ENCODE measurements at regions not wholly inside any gene's neighbourhood (a gene's known extent, or its start where the extent isn't known, plus 50 kb on each side); places are given as distances from the start of the nearest gene placed in this dataset.

DNA sequence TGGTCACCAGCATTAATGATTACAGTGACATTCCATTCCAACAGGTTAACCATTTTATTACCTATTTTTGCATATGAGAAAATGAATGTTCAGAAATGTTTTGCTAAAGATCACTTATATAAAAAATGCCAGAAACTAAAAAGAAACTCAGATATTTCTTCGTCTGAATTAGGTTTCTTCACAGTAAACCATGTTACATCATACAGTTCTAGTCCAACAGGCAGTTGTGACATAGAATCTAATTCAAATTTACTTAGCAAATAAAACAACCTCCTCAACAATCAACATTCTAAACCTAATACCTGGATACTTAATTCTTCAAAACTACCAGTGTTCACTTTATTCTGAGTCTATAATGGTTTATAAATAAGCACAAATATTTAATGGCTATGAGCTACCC, 416.3 kb upstream of the LRRTM4 start:
- Histone ChIP-seq H3K27me3 (ENCODE audit: insufficient read depth, low read depth) (no peaks in the 10 kb centered on the region), H3F3A (ENCODE audit: insufficient read depth, low read depth) (no peaks in the 10 kb centered on the region), H3K4me2 (no peak overlapping the region), H3K36me3 (ENCODE audit: low read depth) (no peaks in the 10 kb centered on the region), H3K27ac (no peak overlapping the region), H3K4me1 (replicated peaks; ENCODE audit: insufficient read depth) (no peaks in the 10 kb centered on the region), H3K79me2 (ENCODE audit: low read depth) (no peaks in the 10 kb centered on the region), H3K9me3 (ENCODE audit: insufficient read depth, low read depth) (no peaks in the 10 kb centered on the region), H4K20me1 (ENCODE audit: insufficient read depth) (no peaks in the 10 kb centered on the region), H3K9me2 (ENCODE audit: insufficient read depth) (no peaks in the 10 kb centered on the region), H3K4me3 (no peak overlapping the region), H2AFZ (no peak overlapping the region)
- TF ChIP-seq, protein P1, sequence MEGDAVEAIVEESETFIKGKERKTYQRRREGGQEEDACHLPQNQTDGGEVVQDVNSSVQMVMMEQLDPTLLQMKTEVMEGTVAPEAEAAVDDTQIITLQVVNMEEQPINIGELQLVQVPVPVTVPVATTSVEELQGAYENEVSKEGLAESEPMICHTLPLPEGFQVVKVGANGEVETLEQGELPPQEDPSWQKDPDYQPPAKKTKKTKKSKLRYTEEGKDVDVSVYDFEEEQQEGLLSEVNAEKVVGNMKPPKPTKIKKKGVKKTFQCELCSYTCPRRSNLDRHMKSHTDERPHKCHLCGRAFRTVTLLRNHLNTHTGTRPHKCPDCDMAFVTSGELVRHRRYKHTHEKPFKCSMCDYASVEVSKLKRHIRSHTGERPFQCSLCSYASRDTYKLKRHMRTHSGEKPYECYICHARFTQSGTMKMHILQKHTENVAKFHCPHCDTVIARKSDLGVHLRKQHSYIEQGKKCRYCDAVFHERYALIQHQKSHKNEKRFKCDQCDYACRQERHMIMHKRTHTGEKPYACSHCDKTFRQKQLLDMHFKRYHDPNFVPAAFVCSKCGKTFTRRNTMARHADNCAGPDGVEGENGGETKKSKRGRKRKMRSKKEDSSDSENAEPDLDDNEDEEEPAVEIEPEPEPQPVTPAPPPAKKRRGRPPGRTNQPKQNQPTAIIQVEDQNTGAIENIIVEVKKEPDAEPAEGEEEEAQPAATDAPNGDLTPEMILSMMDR (conservative IDR thresholded peaks at IDR 0.05): no peak
- ChIA-PET POLR2A (ENCODE audit: unreplicated experiment) (no interaction called here), CTCF (no interaction called here)
- BruUV-seq (replicated peaks): no TSS peak
- intact Hi-C loops (cut with micrococcal nuclease; ENCODE audit: unreplicated experiment): no loop called here
- DNase-seq: no peak

DNA sequence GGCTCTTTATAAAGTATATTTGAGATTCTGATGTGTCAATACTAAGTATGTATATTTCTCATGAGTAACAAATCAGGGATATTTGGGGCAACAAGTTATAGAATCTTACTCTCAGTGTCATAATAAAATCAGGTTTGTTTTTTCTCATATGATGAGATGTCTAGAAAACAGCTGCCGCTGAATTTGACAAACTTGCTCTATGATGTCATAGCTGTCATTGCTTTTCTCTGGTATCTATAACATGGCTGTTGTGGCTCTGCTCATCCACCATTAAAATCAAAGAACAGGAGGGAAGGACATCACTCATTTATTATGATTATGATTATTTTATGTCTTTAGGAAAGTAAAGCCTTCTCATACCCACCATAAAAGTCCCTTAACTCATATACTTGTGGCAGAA, 417.2 kb upstream of the LRRTM4 start:
- Histone ChIP-seq H3K4me3 (no peak overlapping the region), H3K9me2 (ENCODE audit: insufficient read depth) (no peaks in the 10 kb centered on the region), H3K36me3 (ENCODE audit: low read depth) (no peaks in the 10 kb centered on the region), H3K27ac (no peak overlapping the region), H3K9me3 (ENCODE audit: insufficient read depth, low read depth) (no peaks in the 10 kb centered on the region), H2AFZ (no peak overlapping the region), H3K4me1 (replicated peaks; ENCODE audit: insufficient read depth) (no peaks in the 10 kb centered on the region), H3K79me2 (ENCODE audit: low read depth) (no peaks in the 10 kb centered on the region), H3F3A (ENCODE audit: insufficient read depth, low read depth) (no peaks in the 10 kb centered on the region), H3K27me3 (ENCODE audit: insufficient read depth, low read depth) (no peaks in the 10 kb centered on the region), H4K20me1 (ENCODE audit: insufficient read depth) (no peaks in the 10 kb centered on the region), H3K4me2 (no peak overlapping the region)
- intact Hi-C loops (cut with micrococcal nuclease; ENCODE audit: unreplicated experiment): no loop called here
- POLR2A ChIA-PET (ENCODE audit: unreplicated experiment): no interaction called here
- no peak for DNase-seq
- CTCF ChIA-PET: no interaction called here
- BruUV-seq (replicated peaks): no TSS peak
- TF ChIP-seq, protein P1 (conservative IDR thresholded peaks at IDR 0.05): no peak
- no peak for TF ChIP-seq EZH2 (IDR thresholded peaks at IDR 0.05; ENCODE audit: low read depth)

DNA sequence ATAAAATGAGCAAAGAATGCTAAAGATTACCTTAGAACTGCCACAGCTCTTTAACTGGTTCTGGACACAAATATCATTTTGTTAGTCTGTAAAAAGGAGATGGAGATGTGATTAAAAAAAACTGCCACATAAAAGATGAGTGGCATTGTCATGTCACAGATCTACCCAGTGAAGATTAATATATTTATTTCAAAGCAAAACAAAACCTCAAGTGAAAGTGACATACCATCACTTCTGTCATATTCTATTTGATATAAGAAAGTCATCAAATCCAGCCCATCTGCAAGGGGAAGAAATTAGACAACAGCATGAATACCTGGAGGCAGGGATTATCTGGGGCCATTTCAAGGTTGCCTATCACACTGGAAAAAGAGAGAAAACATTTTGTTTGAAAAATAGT, 417.6 kb upstream of the LRRTM4 start:
- Histone ChIP-seq H3K4me3 (no peak overlapping the region), H3K36me3 (ENCODE audit: low read depth) (no peaks in the 10 kb centered on the region), H3K27me3 (ENCODE audit: insufficient read depth, low read depth) (no peaks in the 10 kb centered on the region), H3K27ac (no peak overlapping the region), H3F3A (ENCODE audit: insufficient read depth, low read depth) (no peaks in the 10 kb centered on the region), H3K79me2 (ENCODE audit: low read depth) (no peaks in the 10 kb centered on the region), H3K9me3 (ENCODE audit: insufficient read depth, low read depth) (no peaks in the 10 kb centered on the region), H2AFZ (no peak overlapping the region), H3K9me2 (ENCODE audit: insufficient read depth) (no peaks in the 10 kb centered on the region), H3K4me1 (replicated peaks; ENCODE audit: insufficient read depth) (no peaks in the 10 kb centered on the region), H3K4me2 (no peak overlapping the region), H4K20me1 (ENCODE audit: insufficient read depth) (no peaks in the 10 kb centered on the region)
- POLR2A ChIA-PET (ENCODE audit: unreplicated experiment): no interaction called here
- CTCF ChIA-PET: no interaction called here
- BruUV-seq (replicated peaks): no TSS peak
- no peak for TF ChIP-seq EZH2 (IDR thresholded peaks at IDR 0.05; ENCODE audit: low read depth)
- TF ChIP-seq, protein P1 (conservative IDR thresholded peaks at IDR 0.05): no peak
- intact Hi-C loops (cut with micrococcal nuclease; ENCODE audit: unreplicated experiment): no loop called here
- DNase-seq: no peak

All from PC-9 (cell line).